ENCODE measurements at regions not wholly inside any gene's neighbourhood (a gene's known extent, or its start where the extent isn't known, plus 50 kb on each side); places are given as distances from the start of the nearest gene placed in this dataset.

- Mint-ChIP-seq H3K4me3 (ENCODE audit: low read depth) (no peak overlapping the region), H3K36me3 (ENCODE audit: insufficient read depth) (no peaks in the 10 kb centered on the region), H3K9me3 (ENCODE audit: low read depth) (no peaks in the 10 kb centered on the region), H3K4me1 (ENCODE audit: low read depth) (no peaks in the 10 kb centered on the region), H3K27ac (no peak overlapping the region), H3K27me3 (no peaks in the 10 kb centered on the region)
- no peak for TF ChIP-seq CTCF (IDR thresholded peaks at IDR 0.05; ENCODE audit: unreplicated experiment)
- no peak for DNase-seq (ENCODE audit: low spot score, unreplicated experiment)
These were observed 228.9 kb downstream of the KBTBD8 start for GRCh38 chr3:67227030-67227429.

- no peak overlapping the region for H3K27ac Mint-ChIP-seq
- no peaks in the 10 kb centered on the region for H3K36me3 Mint-ChIP-seq (ENCODE audit: insufficient read depth)
- DNase-seq (ENCODE audit: low spot score, unreplicated experiment), result no peak
- no peak overlapping the region for H3K4me3 Mint-ChIP-seq (ENCODE audit: low read depth)
- no peak for TF ChIP-seq CTCF (IDR thresholded peaks at IDR 0.05; ENCODE audit: unreplicated experiment)
- H3K9me3 Mint-ChIP-seq (ENCODE audit: low read depth), result no peaks in the 10 kb centered on the region
- no peaks in the 10 kb centered on the region for H3K4me1 Mint-ChIP-seq (ENCODE audit: low read depth)
- no peaks in the 10 kb centered on the region for H3K27me3 Mint-ChIP-seq
These were observed 230.0 kb downstream of the KBTBD8 start for GRCh38 chr3:67228136-67228535.

DNA sequence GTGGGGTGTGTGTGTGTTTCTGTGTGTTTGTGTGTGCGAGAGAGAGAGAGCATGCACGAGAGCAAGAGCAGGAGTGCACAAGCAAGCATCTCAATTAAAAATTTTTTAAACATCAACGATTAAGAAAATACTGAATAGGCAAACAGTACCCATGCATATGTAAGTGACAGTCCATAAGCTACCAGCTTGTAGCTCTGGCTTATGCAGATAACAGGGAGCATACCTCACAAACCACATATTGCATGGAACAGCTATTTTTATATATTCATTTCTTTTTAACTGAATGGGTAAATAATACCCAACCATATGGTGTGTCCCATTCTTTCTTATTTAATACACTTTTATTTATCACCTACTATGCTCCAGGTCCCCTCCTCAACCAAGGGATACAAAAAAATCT, 234.5 kb downstream of the KBTBD8 start:
- Mint-ChIP-seq H3K4me1 (ENCODE audit: low read depth) (no peaks in the 10 kb centered on the region), H3K4me3 (ENCODE audit: low read depth) (no peak overlapping the region), H3K36me3 (ENCODE audit: insufficient read depth) (no peaks in the 10 kb centered on the region), H3K27ac (no peak overlapping the region), H3K27me3 (no peaks in the 10 kb centered on the region), H3K9me3 (ENCODE audit: low read depth) (no peaks in the 10 kb centered on the region)
- no peak for DNase-seq (ENCODE audit: low spot score, unreplicated experiment)
- TF ChIP-seq CTCF (IDR thresholded peaks at IDR 0.05; ENCODE audit: unreplicated experiment), result no peak

DNA sequence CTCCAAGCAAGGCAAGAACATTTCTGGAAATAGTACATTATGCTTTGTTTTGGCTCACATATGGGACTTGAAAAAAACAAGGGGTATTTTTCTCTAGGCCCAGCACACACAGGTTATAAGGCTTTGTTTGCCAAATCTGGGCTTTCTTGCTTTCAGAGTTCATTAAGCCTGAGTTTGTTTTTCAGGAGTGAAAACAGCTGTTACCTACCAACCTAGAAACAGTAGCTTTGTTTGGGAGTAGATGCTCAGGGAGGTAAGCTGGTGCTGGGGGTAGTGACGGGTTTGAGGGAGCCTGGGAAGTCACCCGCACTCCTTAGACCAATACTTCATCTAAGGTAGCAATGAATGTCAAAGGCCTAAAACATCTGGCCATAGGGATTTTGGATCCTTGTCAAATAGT, 241.2 kb downstream of the KBTBD8 start:
- no peaks in the 10 kb centered on the region for H3K27me3 Mint-ChIP-seq
- no peak for TF ChIP-seq CTCF (IDR thresholded peaks at IDR 0.05; ENCODE audit: unreplicated experiment)
- no peak overlapping the region for H3K27ac Mint-ChIP-seq
- H3K9me3 Mint-ChIP-seq (ENCODE audit: low read depth), result no peaks in the 10 kb centered on the region
- no peak for DNase-seq (ENCODE audit: low spot score, unreplicated experiment)
- no peaks in the 10 kb centered on the region for H3K36me3 Mint-ChIP-seq (ENCODE audit: insufficient read depth)
- H3K4me1 Mint-ChIP-seq (ENCODE audit: low read depth), result peaks cover 1% of the 10 kb centered on the region
- no peak overlapping the region for H3K4me3 Mint-ChIP-seq (ENCODE audit: low read depth)

- Mint-ChIP-seq H3K27ac (no peak overlapping the region), H3K36me3 (ENCODE audit: insufficient read depth) (no peaks in the 10 kb centered on the region), H3K4me3 (ENCODE audit: low read depth) (no peak overlapping the region), H3K4me1 (ENCODE audit: low read depth) (peaks cover 1% of the 10 kb centered on the region), H3K9me3 (ENCODE audit: low read depth) (no peaks in the 10 kb centered on the region), H3K27me3 (no peaks in the 10 kb centered on the region)
- no peak for TF ChIP-seq CTCF (IDR thresholded peaks at IDR 0.05; ENCODE audit: unreplicated experiment)
- no peak for DNase-seq (ENCODE audit: low spot score, unreplicated experiment)
These were observed 243.0 kb downstream of the KBTBD8 start for GRCh38 chr3:67241084-67241483.
